GM10248 (cell line): ENCODE measurements at regions not wholly inside any gene's neighbourhood (a gene's known extent, or its start where the extent isn't known, plus 50 kb on each side); places are given as distances from the start of the nearest gene placed in this dataset.
"Not testable (repeated sequence)": the region's sequence is repeated elsewhere in the genome, so short reads cannot be mapped to it uniquely, and the experiment has no call there.

ENCODE experiments used
- CTCF ChIA-PET: fragments of 300-600 bp; sonication (Branson Sonifier 250); formaldehyde crosslinking; extraction: SDS; loops from one replicate; lab custom pipeline; 2021; ENCODE audit warnings: antibody characterized with exemption; lab: Yijun Ruan, JAX
- POLR2A ChIA-PET: fragments of 350-650 bp; sonication (Branson Sonifier 250); formaldehyde crosslinking; extraction: SDS; loops from one replicate; lab custom pipeline; 2020; ENCODE audit warnings: antibody characterized with exemption; lab: Yijun Ruan, JAX
- DNase-seq: peaks from one replicate; pipeline ENCODE4 v3.0.0; 2012; ENCODE audit errors: extremely low spot score
- TF ChIP-seq, protein P1 (sequence below): IDR thresholded peaks from 2 replicates; pipeline ENCODE4 v1.5.1; 2012; ENCODE audit warnings: mild to moderate bottlenecking, low read depth; ENCODE audit errors: extremely low read depth, missing control alignments, control extremely low read depth

DNA sequence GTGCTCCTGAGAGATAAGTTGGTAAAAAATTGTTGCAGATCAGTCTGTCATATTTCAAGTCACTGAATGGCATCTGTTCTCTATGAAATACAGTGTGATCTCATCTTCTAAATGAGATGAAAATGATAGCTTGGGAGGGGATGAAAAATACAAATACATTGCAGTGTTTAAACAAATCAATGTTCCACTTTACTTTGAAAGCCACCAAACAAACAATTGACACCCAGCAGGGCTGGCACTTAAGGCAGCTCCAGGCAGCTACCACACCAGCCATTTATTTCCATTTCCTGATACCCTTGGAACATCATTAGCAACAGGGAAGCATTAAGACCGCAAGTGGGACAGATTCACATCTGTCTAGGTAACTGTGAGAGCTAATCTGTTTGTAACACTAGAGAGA is 827.6 kb upstream of the KIF2B start:
- DNase-seq: no peak
- POLR2A ChIA-PET: no interaction called here
- TF ChIP-seq, protein P1, sequence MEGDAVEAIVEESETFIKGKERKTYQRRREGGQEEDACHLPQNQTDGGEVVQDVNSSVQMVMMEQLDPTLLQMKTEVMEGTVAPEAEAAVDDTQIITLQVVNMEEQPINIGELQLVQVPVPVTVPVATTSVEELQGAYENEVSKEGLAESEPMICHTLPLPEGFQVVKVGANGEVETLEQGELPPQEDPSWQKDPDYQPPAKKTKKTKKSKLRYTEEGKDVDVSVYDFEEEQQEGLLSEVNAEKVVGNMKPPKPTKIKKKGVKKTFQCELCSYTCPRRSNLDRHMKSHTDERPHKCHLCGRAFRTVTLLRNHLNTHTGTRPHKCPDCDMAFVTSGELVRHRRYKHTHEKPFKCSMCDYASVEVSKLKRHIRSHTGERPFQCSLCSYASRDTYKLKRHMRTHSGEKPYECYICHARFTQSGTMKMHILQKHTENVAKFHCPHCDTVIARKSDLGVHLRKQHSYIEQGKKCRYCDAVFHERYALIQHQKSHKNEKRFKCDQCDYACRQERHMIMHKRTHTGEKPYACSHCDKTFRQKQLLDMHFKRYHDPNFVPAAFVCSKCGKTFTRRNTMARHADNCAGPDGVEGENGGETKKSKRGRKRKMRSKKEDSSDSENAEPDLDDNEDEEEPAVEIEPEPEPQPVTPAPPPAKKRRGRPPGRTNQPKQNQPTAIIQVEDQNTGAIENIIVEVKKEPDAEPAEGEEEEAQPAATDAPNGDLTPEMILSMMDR: no peak
- CTCF ChIA-PET: no interaction called here

DNA sequence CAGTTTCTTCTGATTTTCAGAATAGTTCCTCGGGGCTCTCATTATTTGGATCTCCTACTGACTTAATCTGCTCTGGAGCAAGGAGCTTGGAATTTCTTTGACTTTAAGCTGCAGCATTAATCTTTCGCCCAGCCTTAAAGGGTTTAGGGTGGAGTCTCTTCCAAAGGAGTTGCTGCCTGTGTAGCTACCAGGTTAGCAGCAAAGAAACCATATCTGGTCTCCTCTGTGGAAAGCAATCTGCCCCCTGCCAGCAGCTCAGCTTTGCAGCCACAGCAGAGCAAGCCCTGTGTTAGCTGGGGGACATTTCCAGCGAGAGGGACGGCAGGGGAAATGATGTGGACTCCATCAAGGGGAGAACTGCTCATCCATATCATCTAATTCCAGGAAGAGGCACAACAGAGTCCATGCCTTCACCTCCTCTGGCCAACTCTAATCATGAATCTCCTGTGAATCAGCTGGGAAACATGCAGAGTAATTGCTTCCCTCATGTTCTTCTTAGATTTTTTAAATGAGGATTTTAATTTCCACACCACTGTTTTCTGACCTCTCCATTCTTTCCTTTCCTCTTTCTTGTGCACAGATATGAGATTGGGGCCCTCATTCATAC is 827.6 kb upstream of the CA10 start:
- TF ChIP-seq, protein P1: no peak
- ChIA-PET CTCF (interaction anchor here (1.2 kb wide), 1 partner anchor 9 kb away, joined by 4 read pairs; no protein-coding TSS in a partner anchor), POLR2A (no interaction called here)
- no peak for DNase-seq

DNA sequence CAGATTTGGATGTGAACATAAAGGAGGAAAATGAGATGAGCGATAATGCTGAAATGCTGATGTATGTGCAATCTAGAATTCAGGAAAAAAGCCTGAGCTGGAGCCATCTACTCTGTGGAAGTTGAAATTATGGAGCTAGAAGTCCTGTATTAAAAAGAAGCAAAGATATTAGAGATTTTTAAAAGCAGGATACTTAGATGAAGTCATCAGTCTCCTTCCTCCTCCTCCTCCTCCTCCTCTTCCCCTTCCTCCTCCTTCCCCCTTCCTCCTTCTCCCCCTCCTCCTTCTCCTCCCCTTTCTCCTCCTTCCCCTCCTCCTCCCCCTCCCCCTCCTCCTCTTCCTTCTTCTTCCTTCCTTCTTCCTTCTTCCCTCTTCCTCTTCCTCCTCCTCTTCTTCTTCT is 823.8 kb upstream of the CA10 start:
- DNase-seq: no peak
- TF ChIP-seq, protein P1: no peak
- ChIA-PET POLR2A (no interaction called here), CTCF (interaction anchor here (1.1 kb wide), 1 partner anchor 10 kb away, joined by 3 read pairs; no protein-coding TSS in a partner anchor)

DNA sequence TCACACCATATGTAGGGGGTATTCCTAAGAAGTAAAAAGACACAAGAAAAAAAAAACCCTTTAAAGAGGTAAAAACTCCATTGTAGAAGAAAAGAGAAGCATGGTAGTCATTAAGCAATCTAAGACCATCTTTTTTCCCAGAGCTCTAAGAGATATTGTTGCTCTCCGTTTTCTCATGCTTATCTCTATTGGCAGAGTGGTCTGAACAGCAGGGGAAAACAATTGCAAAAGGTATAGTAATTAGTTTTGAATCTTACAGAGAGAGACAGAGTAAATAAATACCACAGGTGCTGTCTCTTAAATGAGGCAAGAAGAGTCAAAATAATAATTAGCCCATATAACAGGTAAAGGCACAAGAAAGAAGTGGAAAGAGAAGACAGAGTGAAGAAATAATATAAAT is 821.4 kb upstream of the CA10 start:
- DNase-seq: no peak
- TF ChIP-seq, protein P1: no peak
- POLR2A ChIA-PET: no interaction called here
- CTCF ChIA-PET: no interaction called here

DNA sequence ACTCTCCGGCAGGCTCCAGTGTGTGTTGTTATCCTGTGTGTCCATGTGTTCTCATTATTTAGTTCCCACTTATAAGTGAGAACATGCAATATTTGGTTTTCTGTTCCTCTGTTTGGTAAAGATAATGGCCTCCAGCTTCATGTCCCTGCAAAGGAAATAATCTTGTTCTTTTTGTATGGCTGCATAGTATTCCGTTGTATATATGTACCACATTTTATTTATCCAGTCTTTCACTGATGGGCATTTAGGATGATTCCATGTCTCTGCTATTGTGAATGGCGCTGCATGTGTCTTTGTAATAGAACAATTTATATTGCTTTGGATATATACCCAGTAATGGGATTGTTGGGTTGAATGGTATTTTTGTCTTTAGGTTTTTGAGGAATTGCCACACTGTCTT is 807.3 kb upstream of the CA10 start:
- DNase-seq: no peak
- POLR2A ChIA-PET: no interaction called here
- CTCF ChIA-PET: no interaction called here
- TF ChIP-seq, protein P1: no peak

DNA sequence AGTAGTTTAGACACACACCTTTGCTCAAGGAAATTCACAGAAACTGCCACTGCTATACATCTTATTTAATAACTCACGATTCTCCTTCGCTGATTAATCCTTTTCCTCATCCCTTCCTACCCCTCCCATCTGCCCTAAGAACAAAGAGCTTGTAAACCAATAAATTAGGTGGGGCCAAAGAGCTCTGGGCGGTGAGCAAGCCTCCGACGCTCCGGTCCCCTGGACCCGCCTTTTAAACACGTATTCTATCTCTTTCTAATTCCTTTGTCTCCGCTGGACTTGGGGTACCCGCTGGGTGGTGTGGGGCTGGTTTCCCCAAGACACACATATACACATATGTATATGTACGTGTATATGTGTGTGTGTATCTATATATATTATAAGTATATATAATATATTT is 803.2 kb upstream of the CA10 start:
- CTCF ChIA-PET, DNase-seq, POLR2A ChIA-PET: not testable (repeated sequence)

DNA sequence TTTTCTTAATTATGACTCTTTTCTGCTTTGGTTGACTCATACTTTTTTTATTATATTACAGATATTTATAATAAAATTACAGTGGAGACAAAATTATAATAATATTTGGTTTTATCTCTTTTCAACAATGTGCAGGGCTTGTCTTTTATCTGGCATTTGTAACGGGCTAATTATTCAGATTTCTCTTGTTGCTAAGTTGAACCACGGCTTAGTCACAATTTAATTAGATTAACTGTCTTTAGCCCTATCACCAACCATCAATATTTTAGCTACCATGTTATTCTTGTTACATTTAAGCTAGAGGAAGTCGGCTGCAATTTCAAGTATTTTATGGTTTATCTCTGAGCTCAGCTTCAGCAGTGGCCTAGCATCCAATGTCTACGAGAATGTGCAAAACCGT is 798.9 kb upstream of the CA10 start:
- TF ChIP-seq, protein P1: no peak
- CTCF ChIA-PET: no interaction called here
- DNase-seq: no peak
- POLR2A ChIA-PET: no interaction called here
